ENCODE measurements at regions not wholly inside any gene's neighbourhood (a gene's known extent, or its start where the extent isn't known, plus 50 kb on each side); places are given as distances from the start of the nearest gene placed in this dataset.

GRCh38 chrX:39654183-39654925 is 443.4 kb downstream of the BCOR start:
- TF ChIP-seq ATF3 (IDR thresholded peaks at IDR 0.05) = no peak
- TF ChIP-seq POLR2A (IDR thresholded peaks at IDR 0.05; ENCODE audit: borderline replicate concordance, extremely low read depth, insufficient read depth, insufficient read length) = no peak
- no peak for TF ChIP-seq EZH2phosphoT487 (IDR thresholded peaks at IDR 0.05; ENCODE audit: borderline replicate concordance)
- TF ChIP-seq MAX (IDR thresholded peaks at IDR 0.05) = no peak
- TF ChIP-seq CTCF (IDR thresholded peaks at IDR 0.05 in 2 of 3, conservative IDR thresholded peaks at IDR 0.05 in 1 of 3; ENCODE audit: borderline replicate concordance in 1 of 3, insufficient read depth in 1 of 3, low read depth in 2 of 3, low read length in 2 of 3) = no peak
- no peak for TF ChIP-seq EZH2 (IDR thresholded peaks at IDR 0.05)
- no peak for TF ChIP-seq REST (IDR thresholded peaks at IDR 0.05; ENCODE audit: low read depth)
- TF ChIP-seq POLR2AphosphoS5 (IDR thresholded peaks at IDR 0.05; ENCODE audit: low read depth, low read length) = no peak
- no peak for TF ChIP-seq TCF7L2 (IDR thresholded peaks at IDR 0.05; ENCODE audit: borderline replicate concordance, extremely low read depth, insufficient read depth, insufficient read length)
- TF ChIP-seq CEBPB (IDR thresholded peaks at IDR 0.05; ENCODE audit: low read depth) = no peak
- TF ChIP-seq ELF1 (IDR thresholded peaks at IDR 0.05; ENCODE audit: borderline replicate concordance, low read depth) = no peak

Data from HCT116 (cell line).